AG04450 (cell line): ENCODE measurements at regions not wholly inside any gene's neighbourhood (a gene's known extent, or its start where the extent isn't known, plus 50 kb on each side); places are given as distances from the start of the nearest gene placed in this dataset.

Experiments used
- CTCF ChIA-PET: fragments of 300-600, 350-600 bp; formaldehyde crosslinking; extraction: SDS; loops from one replicate; lab custom pipeline; 2022; ENCODE audit warnings: antibody characterized with exemption, inconsistent platforms; lab: Charles Lee
- POLR2A ChIA-PET: fragments of 350-600 bp; formaldehyde crosslinking; extraction: SDS; loops from one replicate; lab custom pipeline; 2021; ENCODE audit warnings: antibody characterized with exemption, inconsistent platforms; lab: Yijun Ruan, JAX
- DNase-seq: peaks from one replicate; pipeline ENCODE4 v3.0.0-alpha.2; 2011; ENCODE audit warnings: low read depth, low spot score
- H3K27ac ChIP-seq: one replicate; pipeline ENCODE4 v1.5.1; 2012; ENCODE audit warnings: low read depth, low read length, control low read depth
- H3K27me3 ChIP-seq: one replicate; pipeline ENCODE4 v1.6.0; 2012; ENCODE audit warnings: low read length; ENCODE audit not compliant: control insufficient read depth, insufficient read depth
- H3K4me3 ChIP-seq: 2 replicates; pipeline ENCODE4 v1.5.1; 2011; ENCODE audit warnings: mild to moderate bottlenecking, low read depth, low read length, control low read depth
- H3K9me3 ChIP-seq: 2 replicates; pipeline ENCODE4 v1.5.1; 2012; ENCODE audit warnings: low read length; ENCODE audit not compliant: control insufficient read depth, insufficient read depth
- TF ChIP-seq, protein P1 (sequence below): IDR thresholded peaks from 2 replicates; pipeline ENCODE4 v1.5.1; 2011; ENCODE audit warnings: low read depth, low read length, control low read depth, inconsistent platforms

DNA sequence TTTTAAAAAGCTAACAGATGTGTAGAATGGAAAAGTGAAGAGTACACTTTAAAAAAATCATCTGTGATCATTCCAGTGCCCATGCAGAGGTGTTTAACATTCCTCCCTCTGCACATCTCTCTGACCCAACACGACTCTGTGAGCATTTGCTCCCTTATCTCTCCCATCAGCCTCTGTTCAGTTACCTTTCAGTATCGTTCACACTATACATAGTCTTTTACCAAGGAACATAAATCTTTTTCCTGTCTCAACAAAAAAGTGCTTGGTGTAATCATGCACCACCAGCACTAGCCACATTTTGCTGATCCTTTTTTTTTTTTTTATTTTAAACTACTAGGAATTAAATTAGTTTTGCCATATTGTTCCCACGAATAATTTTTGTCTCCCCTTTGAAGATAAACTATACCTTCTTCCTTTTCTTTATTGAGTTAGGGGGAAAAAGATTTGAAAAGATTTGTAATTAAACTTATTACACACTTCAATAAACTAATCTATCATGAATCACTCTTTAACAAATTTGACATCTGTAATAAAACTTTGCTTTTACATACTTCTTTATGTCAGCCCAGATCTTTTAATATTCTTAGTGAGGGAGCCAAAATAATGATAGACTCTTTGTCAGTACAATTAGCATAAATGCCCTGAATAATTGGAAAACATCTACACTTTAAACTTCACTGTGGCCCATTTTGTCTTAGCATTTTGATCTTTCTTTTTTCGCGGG, 489.8 kb upstream of the FANCL start:
- Histone ChIP-seq H3K27ac (no peak overlapping the region), H3K4me3 (no peak overlapping the region), H3K9me3 (no peaks in the 10 kb centered on the region), H3K27me3 (no peaks in the 10 kb centered on the region)
- TF ChIP-seq, protein P1, sequence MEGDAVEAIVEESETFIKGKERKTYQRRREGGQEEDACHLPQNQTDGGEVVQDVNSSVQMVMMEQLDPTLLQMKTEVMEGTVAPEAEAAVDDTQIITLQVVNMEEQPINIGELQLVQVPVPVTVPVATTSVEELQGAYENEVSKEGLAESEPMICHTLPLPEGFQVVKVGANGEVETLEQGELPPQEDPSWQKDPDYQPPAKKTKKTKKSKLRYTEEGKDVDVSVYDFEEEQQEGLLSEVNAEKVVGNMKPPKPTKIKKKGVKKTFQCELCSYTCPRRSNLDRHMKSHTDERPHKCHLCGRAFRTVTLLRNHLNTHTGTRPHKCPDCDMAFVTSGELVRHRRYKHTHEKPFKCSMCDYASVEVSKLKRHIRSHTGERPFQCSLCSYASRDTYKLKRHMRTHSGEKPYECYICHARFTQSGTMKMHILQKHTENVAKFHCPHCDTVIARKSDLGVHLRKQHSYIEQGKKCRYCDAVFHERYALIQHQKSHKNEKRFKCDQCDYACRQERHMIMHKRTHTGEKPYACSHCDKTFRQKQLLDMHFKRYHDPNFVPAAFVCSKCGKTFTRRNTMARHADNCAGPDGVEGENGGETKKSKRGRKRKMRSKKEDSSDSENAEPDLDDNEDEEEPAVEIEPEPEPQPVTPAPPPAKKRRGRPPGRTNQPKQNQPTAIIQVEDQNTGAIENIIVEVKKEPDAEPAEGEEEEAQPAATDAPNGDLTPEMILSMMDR: no peak
- CTCF ChIA-PET: no interaction called here
- DNase-seq: no peak
- POLR2A ChIA-PET: no interaction called here

DNA sequence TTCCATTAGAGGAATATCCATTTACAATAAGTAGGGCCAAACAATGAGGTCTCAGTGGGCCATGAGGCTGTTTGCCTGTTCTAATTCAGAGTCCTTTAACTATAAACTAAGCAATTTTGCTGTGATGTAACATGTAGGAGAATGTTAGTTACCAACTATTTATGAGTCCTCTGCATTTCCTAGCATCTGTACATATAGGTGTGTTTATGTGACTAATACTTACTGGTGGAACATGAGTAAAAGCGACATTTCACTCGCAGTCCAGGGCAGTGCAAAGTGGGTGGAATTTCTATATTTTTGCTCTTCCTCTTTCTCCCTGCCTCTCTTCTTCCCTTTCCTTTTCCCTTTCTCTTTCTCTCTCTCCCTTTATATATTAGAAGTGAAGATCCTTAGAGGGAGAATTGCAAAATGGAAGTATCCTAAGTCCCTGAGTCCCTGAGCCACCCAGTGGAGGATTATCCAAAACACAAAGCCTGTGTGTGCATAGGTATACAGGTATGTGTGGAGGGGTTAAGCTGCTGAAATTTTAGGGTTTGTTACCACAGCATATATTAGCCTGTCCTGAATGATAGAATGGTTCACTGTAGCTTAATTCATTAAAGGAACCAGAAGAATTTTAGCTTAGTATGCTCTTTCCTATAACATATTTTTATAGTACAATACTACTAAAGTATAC, 487.0 kb upstream of the FANCL start:
- CTCF ChIA-PET: no interaction called here
- H3K27me3 ChIP-seq: no peaks in the 10 kb centered on the region
- no peak overlapping the region for H3K27ac ChIP-seq
- POLR2A ChIA-PET: no interaction called here
- no peaks in the 10 kb centered on the region for H3K9me3 ChIP-seq
- no peak for DNase-seq
- no peak overlapping the region for H3K4me3 ChIP-seq
- TF ChIP-seq, protein P1: no peak

DNA sequence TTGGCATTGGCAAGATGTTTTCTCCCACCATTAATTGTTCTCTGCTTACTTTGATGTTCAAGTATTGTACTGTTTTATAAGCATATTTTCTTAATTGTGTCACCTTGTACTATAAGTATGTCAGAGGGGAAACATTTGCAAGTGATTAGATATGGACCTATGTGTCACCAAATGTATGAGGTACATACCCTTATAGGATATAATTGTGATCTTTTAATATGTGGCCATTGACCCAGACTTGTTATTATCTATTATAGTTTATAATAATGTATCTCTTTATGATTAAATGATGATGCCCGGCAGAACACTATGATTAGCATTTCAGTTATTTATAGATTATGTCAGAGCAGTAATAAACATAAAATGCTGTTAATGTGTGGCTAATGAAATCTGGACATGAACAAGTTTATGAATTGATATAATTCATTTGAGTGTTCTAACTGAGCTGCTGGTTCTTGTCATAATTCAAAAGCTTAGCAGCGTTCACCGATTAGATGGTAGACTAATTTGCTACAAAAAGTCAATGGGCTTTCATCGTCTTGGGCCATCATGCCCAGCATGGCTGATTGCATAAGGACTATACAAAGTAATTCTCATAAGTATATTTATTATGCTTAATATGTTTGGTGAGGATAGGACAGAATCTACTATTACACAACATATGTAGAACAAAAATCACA, 480.9 kb upstream of the FANCL start:
- Histone ChIP-seq H3K27ac (no peak overlapping the region), H3K27me3 (no peaks in the 10 kb centered on the region), H3K4me3 (no peak overlapping the region), H3K9me3 (no peaks in the 10 kb centered on the region)
- DNase-seq: no peak
- TF ChIP-seq, protein P1: no peak
- ChIA-PET POLR2A (no interaction called here), CTCF (no interaction called here)

DNA sequence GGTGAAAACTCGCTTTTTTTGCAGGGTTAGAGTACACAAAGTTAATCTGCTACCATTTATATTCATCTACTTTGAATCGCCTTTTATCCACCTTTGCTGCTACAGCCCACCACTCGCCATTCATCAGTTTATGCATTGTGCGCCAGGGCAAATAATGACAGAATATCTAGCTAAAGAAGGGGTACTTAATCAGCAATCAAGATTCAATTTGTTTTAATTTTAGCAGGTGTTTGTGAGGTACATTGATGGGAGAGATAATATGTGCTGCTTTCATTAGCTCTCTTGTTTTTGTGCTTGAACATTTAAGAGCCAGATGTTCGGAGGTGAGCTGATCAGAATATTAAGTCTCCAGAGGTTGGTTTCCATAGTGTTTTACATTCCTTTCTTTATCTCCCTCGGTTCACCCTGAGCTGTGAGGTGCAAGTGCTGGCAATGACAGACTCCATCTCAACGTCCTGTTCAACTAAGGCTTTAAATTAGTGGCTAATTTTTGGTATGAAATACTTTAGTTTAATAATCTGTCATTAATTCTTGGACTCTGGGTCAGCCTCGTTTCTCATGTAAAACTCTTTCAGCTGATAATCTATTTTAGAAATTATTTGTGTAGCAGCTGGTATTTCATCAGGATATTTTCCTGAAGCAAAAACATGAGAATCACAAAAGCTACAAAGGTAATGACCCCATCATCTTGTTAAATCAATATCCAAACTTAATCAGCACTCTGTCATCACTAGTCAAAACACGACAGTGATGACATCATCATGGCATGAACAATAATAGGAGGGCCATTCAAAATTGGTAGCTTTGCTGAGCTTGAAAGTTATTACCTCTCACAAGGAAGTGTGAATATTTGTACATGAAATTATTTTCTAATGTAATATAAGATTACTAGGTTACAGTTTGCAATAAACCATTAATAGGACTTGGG, 479.9 kb upstream of the FANCL start:
- TF ChIP-seq, protein P1: no peak
- Histone ChIP-seq H3K9me3 (no peaks in the 10 kb centered on the region), H3K27ac (no peak overlapping the region), H3K27me3 (no peaks in the 10 kb centered on the region), H3K4me3 (no peak overlapping the region)
- ChIA-PET POLR2A (no interaction called here), CTCF (no interaction called here)
- DNase-seq: no peak
